SU-DHL-6 (cell line): ENCODE measurements at regions not wholly inside any gene's neighbourhood (a gene's known extent, or its start where the extent isn't known, plus 50 kb on each side); places are given as distances from the start of the nearest gene placed in this dataset.

ENCODE experiments used
- H2AFZ ChIP-seq: fragments of 200-600 bp; sonication (generic); 2 replicates; pipeline ENCODE4 v1.6.1; 2014; ENCODE audit warnings: low read depth, mild to moderate bottlenecking, moderate library complexity, mixed read lengths, antibody characterized with exemption, low read length; ENCODE audit not compliant: severe bottlenecking
- H3F3A ChIP-seq: fragments of 200-600 bp; shearing (Covaris generic); 2 replicates; pipeline ENCODE4 v1.6.0; 2016; ENCODE audit warnings: antibody characterized with exemption, mild to moderate bottlenecking; ENCODE audit not compliant: insufficient read depth
- H3K27ac ChIP-seq: fragments of 200-600 bp; sonication (generic); 2 replicates; pipeline ENCODE4 v1.5.1; 2016; ENCODE audit warnings: low read depth, mild to moderate bottlenecking, low read length, moderate library complexity, mixed read lengths
- H3K27me3 ChIP-seq: fragments of 200-600 bp; sonication (generic), shearing (Covaris generic); 2 replicates; pipeline ENCODE4 v1.6.0; 2014; ENCODE audit warnings: mild to moderate bottlenecking, low read length
- H3K36me3 ChIP-seq: fragments of 200-600 bp; sonication (generic); 2 replicates; pipeline ENCODE4 v1.6.1; 2014; ENCODE audit warnings: mild to moderate bottlenecking, low read length, mixed read lengths
- H3K4me2 ChIP-seq: fragments of 300-600, 200-600 bp; shearing (Covaris generic), sonication (generic); 2 replicates; pipeline ENCODE4 v1.6.0; 2014; ENCODE audit warnings: low read length, low read depth, mild to moderate bottlenecking; ENCODE audit not compliant: poor library complexity, severe bottlenecking
- H3K4me3 ChIP-seq: fragments of 200-600 bp; sonication (generic); 2 replicates; pipeline ENCODE4 v1.5.1; 2014; ENCODE audit warnings: antibody characterized with exemption, low read length, mild to moderate bottlenecking, mixed read lengths; ENCODE audit not compliant: insufficient read depth, poor library complexity, severe bottlenecking
- H3K79me2 ChIP-seq: fragments of 200-600 bp; sonication (generic); 2 replicates; pipeline ENCODE4 v1.6.1; 2014; ENCODE audit warnings: mild to moderate bottlenecking, low read length, moderate library complexity; ENCODE audit not compliant: insufficient read depth
- H3K9ac ChIP-seq: fragments of 200-600 bp; sonication (generic); 2 replicates; pipeline ENCODE4 v1.7.0; 2014; ENCODE audit warnings: mild to moderate bottlenecking, low read length
- H3K9me2 ChIP-seq: fragments of 200-600 bp; sonication (generic); replicated peaks from 2 replicates; pipeline ENCODE4 v1.6.1; 2014; ENCODE audit warnings: low read length; ENCODE audit not compliant: insufficient read depth
- H3K9me3 ChIP-seq: fragments of 200-600 bp; sonication (generic); 2 replicates; pipeline ENCODE4 v1.6.1; 2014; ENCODE audit warnings: low read length, mixed read lengths; ENCODE audit not compliant: insufficient read depth
- H4K20me1 ChIP-seq: fragments of 200-600 bp; sonication (generic); 2 replicates; pipeline ENCODE4 v1.6.1; 2014; ENCODE audit warnings: low read depth, mild to moderate bottlenecking, antibody characterized with exemption, low read length, moderate library complexity, mixed read lengths
- EZH2phosphoT487 ChIP-seq: fragments of 200-600 bp; sonication (generic), shearing (Covaris generic); conservative IDR thresholded peaks from 2 replicates; pipeline ENCODE4 v1.6.1; 2018; ENCODE audit warnings: mild to moderate bottlenecking, antibody characterized with exemption, low read length, moderate library complexity, mixed read lengths
- TF ChIP-seq, protein P1 (sequence below): fragments of 200-600 bp; sonication (generic); IDR thresholded peaks from one replicate; pipeline ENCODE4 v1.5.1; 2017; ENCODE audit warnings: antibody characterized with exemption, mild to moderate bottlenecking, low read length, moderate library complexity; ENCODE audit not compliant: insufficient read depth, poor library complexity, severe bottlenecking

DNA sequence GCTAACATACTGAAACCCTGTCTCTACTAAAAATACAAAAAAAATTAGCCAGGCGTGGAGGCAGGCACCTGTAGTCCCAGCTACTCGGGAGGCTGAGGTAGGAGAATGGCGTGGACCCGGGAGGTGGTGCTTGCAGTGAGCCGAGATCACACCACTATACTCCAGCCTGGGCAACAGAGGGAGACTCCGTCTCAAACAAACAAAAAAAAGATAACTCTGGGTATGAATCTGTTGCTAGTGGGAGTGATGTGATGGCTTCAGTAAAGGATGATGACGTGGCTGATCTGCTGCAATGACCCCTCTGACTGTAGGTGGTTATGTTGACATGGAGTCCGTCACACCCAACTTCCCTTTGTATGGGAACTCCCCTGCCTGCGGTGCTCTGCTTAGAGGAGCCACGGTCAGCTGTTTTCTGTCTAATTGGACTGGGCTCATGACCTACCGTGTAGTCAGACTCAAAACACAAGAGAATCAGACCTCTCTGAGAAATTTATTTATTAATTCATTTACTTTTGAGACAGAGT, 59.1 kb upstream of the MED13L start:
- Histone ChIP-seq H3K4me3 (no peak overlapping the region), H4K20me1 (no peaks in the 10 kb centered on the region), H3K9me2 (no peaks in the 10 kb centered on the region), H3K9ac (no peak overlapping the region), H3K79me2 (no peaks in the 10 kb centered on the region), H3K27ac (no peak overlapping the region), H2AFZ (no peak overlapping the region), H3F3A (no peaks in the 10 kb centered on the region), H3K36me3 (no peaks in the 10 kb centered on the region), H3K4me2 (no peak overlapping the region), H3K9me3 (no peaks in the 10 kb centered on the region), H3K27me3 (no peaks in the 10 kb centered on the region)
- no peak for TF ChIP-seq EZH2phosphoT487
- TF ChIP-seq, protein P1, sequence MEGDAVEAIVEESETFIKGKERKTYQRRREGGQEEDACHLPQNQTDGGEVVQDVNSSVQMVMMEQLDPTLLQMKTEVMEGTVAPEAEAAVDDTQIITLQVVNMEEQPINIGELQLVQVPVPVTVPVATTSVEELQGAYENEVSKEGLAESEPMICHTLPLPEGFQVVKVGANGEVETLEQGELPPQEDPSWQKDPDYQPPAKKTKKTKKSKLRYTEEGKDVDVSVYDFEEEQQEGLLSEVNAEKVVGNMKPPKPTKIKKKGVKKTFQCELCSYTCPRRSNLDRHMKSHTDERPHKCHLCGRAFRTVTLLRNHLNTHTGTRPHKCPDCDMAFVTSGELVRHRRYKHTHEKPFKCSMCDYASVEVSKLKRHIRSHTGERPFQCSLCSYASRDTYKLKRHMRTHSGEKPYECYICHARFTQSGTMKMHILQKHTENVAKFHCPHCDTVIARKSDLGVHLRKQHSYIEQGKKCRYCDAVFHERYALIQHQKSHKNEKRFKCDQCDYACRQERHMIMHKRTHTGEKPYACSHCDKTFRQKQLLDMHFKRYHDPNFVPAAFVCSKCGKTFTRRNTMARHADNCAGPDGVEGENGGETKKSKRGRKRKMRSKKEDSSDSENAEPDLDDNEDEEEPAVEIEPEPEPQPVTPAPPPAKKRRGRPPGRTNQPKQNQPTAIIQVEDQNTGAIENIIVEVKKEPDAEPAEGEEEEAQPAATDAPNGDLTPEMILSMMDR: no peak

DNA sequence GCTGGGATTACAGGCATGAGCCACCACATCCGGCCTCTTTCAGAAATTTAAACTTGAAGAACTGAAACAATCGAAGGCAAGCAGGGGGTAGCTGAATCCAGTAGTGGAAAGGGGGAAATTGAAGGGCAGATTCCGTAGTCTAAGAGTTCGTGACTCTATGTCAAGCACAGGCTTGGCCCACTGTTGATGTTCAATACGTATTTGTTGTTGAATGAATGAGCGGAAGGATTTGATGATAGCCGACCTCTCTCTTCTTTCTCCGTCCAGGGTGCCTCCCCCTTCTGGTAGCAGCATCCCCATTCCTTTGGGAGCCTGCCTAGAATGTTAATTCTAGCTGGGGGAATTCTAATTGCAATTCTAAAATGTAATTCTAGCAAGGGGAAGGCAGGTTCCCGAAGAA, 59.8 kb upstream of the MED13L start:
- Histone ChIP-seq H3K27ac (no peak overlapping the region), H3K36me3 (no peaks in the 10 kb centered on the region), H4K20me1 (no peaks in the 10 kb centered on the region), H3K4me2 (no peak overlapping the region), H2AFZ (no peak overlapping the region), H3K27me3 (no peaks in the 10 kb centered on the region), H3K9ac (no peak overlapping the region), H3K4me3 (no peak overlapping the region), H3K9me2 (no peaks in the 10 kb centered on the region), H3K9me3 (no peaks in the 10 kb centered on the region), H3F3A (no peaks in the 10 kb centered on the region), H3K79me2 (no peaks in the 10 kb centered on the region)
- no peak for TF ChIP-seq EZH2phosphoT487
- TF ChIP-seq, protein P1: no peak

DNA sequence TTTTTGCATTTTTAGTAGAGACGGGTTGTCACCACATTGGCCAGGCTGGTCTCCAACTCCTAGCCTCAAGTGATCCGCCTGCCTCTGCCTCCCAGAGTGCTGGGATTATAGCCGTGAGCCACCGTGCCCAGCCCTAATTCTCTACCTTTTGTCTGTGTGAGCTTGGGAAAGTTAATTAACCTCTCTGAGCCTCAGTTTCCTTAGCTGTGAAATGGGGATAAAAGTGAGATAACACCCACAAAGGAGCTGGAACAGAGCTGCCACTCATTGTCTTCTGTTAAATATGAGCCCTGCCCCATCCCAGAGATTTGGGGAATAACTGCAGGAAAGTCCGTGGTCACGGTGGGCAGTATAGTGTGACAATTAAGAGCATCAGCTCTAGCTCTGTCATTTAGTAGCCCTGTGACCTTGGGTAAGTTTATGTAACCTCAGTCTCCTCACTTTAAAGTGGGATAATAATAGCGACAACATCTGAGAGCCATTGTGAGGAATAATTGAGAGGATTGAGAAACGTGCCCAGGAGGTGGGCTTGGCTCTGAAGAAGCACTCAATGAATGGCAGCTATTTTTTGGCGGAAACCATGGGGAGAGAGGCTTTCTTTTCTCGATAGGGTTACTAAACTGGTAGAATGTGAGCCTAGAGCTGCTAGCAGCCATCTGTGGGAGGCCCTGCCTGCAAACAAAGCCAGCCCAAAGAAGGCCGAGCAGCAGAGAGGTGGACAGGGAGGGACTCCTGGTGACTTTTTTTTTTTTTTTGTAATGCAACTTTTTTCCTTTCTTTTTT, 60.8 kb upstream of the MED13L start:
- Histone ChIP-seq H3K4me2 (no peak overlapping the region), H3F3A (no peaks in the 10 kb centered on the region), H3K9ac (no peak overlapping the region), H2AFZ (no peak overlapping the region), H3K27me3 (no peaks in the 10 kb centered on the region), H3K27ac (no peak overlapping the region), H4K20me1 (no peaks in the 10 kb centered on the region), H3K4me3 (no peak overlapping the region), H3K36me3 (no peaks in the 10 kb centered on the region), H3K79me2 (no peaks in the 10 kb centered on the region), H3K9me3 (no peaks in the 10 kb centered on the region), H3K9me2 (no peaks in the 10 kb centered on the region)
- no peak for TF ChIP-seq EZH2phosphoT487
- TF ChIP-seq, protein P1: no peak
